ENCODE measurements at regions not wholly inside any gene's neighbourhood (a gene's known extent, or its start where the extent isn't known, plus 50 kb on each side); places are given as distances from the start of the nearest gene placed in this dataset.

DNA sequence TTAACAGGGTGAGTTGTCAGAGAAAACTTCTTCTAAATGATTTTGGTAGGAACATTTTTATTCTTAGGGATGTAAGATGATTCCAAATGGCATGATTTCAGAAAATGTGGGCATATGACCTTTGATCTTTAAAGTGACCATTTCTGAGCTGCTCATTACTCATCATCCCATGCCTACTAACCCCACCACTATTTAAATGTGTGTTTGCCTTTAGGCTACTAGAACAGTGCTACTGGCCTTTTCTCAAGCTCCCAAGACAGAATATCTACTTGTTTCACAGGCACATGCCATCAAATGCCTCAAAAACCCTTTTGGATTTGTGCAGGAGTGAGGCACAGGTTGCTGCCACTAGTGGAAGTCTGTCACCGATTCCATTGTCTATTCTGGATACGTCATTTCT lies 428.2 kb downstream of the ADAM29 start:
- TF ChIP-seq, protein P1, sequence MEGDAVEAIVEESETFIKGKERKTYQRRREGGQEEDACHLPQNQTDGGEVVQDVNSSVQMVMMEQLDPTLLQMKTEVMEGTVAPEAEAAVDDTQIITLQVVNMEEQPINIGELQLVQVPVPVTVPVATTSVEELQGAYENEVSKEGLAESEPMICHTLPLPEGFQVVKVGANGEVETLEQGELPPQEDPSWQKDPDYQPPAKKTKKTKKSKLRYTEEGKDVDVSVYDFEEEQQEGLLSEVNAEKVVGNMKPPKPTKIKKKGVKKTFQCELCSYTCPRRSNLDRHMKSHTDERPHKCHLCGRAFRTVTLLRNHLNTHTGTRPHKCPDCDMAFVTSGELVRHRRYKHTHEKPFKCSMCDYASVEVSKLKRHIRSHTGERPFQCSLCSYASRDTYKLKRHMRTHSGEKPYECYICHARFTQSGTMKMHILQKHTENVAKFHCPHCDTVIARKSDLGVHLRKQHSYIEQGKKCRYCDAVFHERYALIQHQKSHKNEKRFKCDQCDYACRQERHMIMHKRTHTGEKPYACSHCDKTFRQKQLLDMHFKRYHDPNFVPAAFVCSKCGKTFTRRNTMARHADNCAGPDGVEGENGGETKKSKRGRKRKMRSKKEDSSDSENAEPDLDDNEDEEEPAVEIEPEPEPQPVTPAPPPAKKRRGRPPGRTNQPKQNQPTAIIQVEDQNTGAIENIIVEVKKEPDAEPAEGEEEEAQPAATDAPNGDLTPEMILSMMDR (IDR thresholded peaks at IDR 0.05; ENCODE audit: insufficient read depth, low read length, poor library complexity, severe bottlenecking), result no peak
- no peaks in the 10 kb centered on the region for H3K36me3 ChIP-seq (ENCODE audit: control insufficient read depth, insufficient read depth, low read length)
- no peak for DNase-seq (ENCODE audit: low read depth)
- no peak overlapping the region for H3K4me3 ChIP-seq (ENCODE audit: low read depth, low read length)
- H3K27me3 ChIP-seq (ENCODE audit: control insufficient read depth, insufficient read depth, low read length), result no peaks in the 10 kb centered on the region

DNA sequence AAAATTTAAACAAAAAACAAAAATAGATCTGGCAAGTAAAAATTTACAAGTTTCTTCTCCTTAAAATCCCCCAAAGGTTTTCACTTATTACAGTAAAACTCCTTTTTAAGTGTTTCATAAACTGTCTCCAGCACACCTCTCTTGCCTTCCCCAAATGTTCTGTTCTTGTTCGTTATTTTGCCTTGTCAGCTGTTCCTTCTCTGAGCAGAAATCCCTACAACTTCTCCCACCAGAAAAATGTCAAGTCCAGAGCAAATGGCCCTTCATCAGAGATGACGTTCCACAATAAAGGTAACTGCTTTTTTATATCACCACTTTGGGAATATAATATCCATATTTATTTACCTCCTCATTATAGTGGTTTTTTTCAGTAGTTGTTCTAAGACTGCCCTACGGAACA lies 432.1 kb downstream of the ADAM29 start:
- TF ChIP-seq, protein P1 (IDR thresholded peaks at IDR 0.05; ENCODE audit: insufficient read depth, low read length, poor library complexity, severe bottlenecking), result no peak
- H3K36me3 ChIP-seq (ENCODE audit: control insufficient read depth, insufficient read depth, low read length), result no peaks in the 10 kb centered on the region
- H3K27me3 ChIP-seq (ENCODE audit: control insufficient read depth, insufficient read depth, low read length), result no peaks in the 10 kb centered on the region
- H3K4me3 ChIP-seq (ENCODE audit: low read depth, low read length), result no peak overlapping the region
- no peak for DNase-seq (ENCODE audit: low read depth)

DNA sequence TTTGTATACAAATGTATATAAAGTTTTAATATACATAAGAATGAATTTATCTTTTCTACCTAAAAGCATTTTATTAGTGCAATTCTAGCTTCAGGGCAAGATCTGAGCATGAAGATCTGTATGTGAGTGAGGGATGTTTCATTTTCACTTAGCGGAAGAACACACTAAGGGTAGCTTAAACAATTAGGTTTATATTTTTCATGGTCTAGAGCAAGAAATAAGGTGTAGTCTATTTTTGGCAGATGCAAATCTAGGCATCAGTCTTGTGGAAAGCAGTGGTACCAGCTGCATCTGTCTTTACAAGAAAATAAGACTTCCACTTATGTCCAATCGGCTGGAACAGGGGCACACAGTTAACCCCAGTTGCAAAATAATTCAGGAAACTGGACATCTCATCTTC lies 433.3 kb downstream of the ADAM29 start:
- no peaks in the 10 kb centered on the region for H3K27me3 ChIP-seq (ENCODE audit: control insufficient read depth, insufficient read depth, low read length)
- DNase-seq (ENCODE audit: low read depth), result no peak
- H3K36me3 ChIP-seq (ENCODE audit: control insufficient read depth, insufficient read depth, low read length), result no peaks in the 10 kb centered on the region
- TF ChIP-seq, protein P1 (IDR thresholded peaks at IDR 0.05; ENCODE audit: insufficient read depth, low read length, poor library complexity, severe bottlenecking), result no peak
- no peak overlapping the region for H3K4me3 ChIP-seq (ENCODE audit: low read depth, low read length)

DNA sequence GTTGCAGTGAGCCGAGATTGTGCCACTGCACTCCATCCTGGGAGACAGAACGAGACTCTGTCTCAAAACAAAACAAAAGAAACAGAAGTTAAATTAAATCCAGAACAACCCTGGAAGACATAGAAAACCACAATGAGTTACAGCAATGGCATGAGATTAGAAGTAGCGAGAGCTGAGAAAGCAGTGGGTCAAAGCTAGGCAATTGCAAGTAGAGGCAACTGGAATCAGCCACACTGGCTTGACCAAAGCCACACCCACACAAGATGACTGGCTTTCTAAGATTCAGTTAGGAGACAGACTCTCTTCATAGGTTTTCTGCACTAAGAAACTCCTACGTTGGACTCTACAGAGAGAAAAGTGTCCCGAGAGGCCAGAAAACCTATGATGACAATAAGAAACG lies 443.0 kb downstream of the GPM6A start:
- Histone ChIP-seq H3K4me3 (ENCODE audit: low read depth, low read length) (no peak overlapping the region), H3K27me3 (ENCODE audit: control insufficient read depth, insufficient read depth, low read length) (no peaks in the 10 kb centered on the region), H3K36me3 (ENCODE audit: control insufficient read depth, insufficient read depth, low read length) (no peaks in the 10 kb centered on the region)
- peak; percentile 9 for DNase-seq (ENCODE audit: low read depth)
- TF ChIP-seq, protein P1 (IDR thresholded peaks at IDR 0.05; ENCODE audit: insufficient read depth, low read length, poor library complexity, severe bottlenecking), result no peak

DNA sequence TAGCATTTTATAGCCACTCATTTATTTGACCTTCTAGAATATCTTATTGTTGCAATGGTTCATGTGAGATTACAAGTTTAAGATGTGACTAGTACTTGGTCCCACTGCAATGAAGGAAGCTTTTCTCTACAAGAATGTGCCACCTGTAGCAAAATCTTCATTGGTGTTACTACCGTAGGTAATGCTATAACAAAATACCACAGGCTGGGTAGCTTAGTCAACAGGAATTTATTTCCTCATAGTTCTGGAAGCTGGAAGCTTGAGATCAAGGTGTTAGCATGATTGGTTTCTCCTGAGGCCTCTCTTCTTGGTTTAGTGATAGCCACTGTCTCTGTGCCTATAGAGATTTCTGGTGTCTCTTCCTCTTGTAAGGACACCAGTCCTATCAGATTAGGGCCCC lies 441.0 kb downstream of the GPM6A start:
- peak; percentile 25 for DNase-seq (ENCODE audit: low read depth)
- H3K4me3 ChIP-seq (ENCODE audit: low read depth, low read length), result no peak overlapping the region
- TF ChIP-seq, protein P1 (IDR thresholded peaks at IDR 0.05; ENCODE audit: insufficient read depth, low read length, poor library complexity, severe bottlenecking), result no peak

DNA sequence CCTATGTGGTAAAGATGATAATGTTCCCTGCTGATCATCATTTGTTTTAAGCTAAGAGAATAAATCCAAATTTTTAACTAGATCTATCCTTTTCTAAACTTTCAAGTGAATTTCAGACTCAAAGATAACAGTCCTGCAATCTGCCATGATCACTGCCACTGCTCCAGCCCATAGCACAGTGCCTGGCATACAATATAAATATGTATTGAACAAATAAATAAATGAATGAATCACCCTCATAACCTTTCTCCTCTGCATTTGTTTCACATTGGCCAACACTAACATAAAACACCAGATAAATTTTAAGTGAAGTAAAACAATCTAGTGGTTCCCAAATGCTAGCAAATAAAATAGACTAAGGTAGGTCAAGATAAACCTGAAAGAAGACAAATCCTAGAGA lies 439.0 kb downstream of the GPM6A start:
- TF ChIP-seq, protein P1 (IDR thresholded peaks at IDR 0.05; ENCODE audit: insufficient read depth, low read length, poor library complexity, severe bottlenecking), result no peak
- DNase-seq (ENCODE audit: low read depth), result no peak
- H3K27me3 ChIP-seq (ENCODE audit: control insufficient read depth, insufficient read depth, low read length), result no peaks in the 10 kb centered on the region
- no peaks in the 10 kb centered on the region for H3K36me3 ChIP-seq (ENCODE audit: control insufficient read depth, insufficient read depth, low read length)
- no peak overlapping the region for H3K4me3 ChIP-seq (ENCODE audit: low read depth, low read length)

More for the DNA sequence above, 441.0 kb downstream of the GPM6A start:
- Histone ChIP-seq H3K27me3 (ENCODE audit: control insufficient read depth, insufficient read depth, low read length) (no peaks in the 10 kb centered on the region), H3K36me3 (ENCODE audit: control insufficient read depth, insufficient read depth, low read length) (no peaks in the 10 kb centered on the region)

All from kidney epithelial cell (primary cell).